Stimulated activated CD8-positive, alpha-beta memory T cell treated with anti-CD3 and anti-CD28 coated beads, Interleukin-7, amount 100 ng/mL, for 24 hours (primary cell): ENCODE measurements at regions not wholly inside any gene's neighbourhood (a gene's known extent, or its start where the extent isn't known, plus 50 kb on each side); places are given as distances from the start of the nearest gene placed in this dataset.
"Not testable (repeated sequence)": the region's sequence is repeated elsewhere in the genome, so short reads cannot be mapped to it uniquely, and the experiment has no call there.

Experiments used
- DNase-seq: peaks from one replicate; pipeline ENCODE4 v3.0.0-alpha.2; 2020; ENCODE audit warnings: low read depth

DNA sequence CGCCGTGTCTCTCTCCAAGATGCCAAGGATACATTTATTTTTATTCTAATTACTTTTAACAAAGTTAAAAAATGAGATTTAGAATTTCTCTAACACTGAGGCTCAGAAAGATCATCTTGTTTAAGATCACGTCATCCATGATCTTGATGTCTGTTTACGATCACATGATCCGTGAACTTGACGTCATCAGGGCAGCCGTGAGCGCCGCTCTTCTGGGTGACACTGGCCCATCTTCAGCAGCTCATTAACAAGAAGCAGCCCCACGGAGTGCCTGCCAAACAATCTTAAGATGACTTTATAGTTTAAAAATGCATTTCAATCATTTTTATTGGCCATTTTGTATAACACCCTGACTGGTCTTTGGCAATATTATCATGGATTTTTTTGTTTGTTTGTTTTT is 291.1 kb upstream of the PRKCQ start:
- no peak for DNase-seq

DNA sequence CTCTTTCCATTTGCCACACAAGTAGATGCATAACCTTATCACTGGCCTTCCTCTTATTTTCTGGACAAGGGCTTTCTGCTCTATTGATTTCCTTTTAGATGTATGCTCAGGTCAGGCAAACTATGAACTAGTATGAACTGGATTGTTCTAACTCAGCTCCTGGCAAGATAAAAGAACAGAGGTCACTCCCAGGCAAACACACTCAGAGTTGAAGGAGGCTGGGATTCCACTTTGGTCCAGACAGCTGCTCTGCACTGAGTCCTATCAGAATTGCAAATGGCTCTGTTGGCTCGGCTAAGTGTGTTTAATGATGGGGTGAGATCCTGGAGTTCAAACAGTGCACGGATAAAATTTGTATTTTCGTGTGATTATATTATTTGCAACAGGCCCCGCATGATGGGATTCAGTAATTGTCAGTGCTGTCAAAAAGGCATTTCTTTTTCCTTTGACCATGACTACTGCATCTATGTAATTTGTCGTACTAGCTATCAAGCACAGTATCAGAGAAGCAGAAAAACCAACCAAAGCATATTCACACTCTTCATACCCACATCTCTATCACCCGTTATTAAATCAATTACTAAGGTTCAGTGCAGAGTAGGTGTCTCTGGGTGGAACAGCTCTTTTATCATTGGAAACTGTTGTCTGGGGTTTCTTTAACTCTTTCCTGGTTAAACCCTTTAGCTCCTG is 288.1 kb upstream of the PRKCQ start:
- no peak for DNase-seq

DNA sequence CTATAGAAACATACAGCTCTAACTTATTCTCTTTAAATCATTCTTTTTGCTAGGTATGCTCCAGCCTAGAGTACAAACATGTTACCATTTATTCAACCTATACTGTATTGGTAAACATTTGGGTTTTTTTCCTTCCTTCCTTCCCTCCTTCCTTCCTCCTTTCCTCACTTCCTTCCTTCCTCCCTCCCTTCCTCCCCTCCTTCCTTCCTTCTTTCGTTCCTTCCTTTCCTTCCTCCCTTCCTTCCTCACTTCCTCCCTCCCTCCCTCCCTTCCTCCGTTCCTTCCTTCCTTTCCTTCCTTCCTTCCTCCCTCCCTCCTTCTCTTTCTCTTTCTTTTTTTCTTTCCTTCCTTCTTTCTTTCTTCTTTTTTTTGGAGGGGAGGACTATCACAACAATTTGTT is 286.7 kb upstream of the PRKCQ start:
- DNase-seq, result no peak

DNA sequence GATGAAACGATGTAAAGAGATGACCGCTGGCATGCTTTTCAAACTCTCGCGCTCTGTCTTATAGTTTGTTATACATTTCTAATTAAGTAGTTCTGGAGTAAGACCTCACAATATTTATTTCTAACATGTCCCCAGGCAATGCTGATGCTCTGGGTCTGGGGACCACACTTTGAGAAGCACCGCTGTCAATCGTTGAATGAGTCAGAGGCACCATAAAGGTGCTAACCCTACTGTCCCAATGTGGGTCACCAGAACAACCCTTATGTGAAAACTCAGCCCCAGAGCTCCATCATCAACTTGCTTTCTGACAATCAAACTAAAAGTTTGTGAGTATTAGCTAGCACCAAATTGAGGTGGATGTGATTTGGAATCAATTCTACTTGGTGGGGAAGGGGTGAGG is 284.1 kb upstream of the PRKCQ start:
- no peak for DNase-seq

DNA sequence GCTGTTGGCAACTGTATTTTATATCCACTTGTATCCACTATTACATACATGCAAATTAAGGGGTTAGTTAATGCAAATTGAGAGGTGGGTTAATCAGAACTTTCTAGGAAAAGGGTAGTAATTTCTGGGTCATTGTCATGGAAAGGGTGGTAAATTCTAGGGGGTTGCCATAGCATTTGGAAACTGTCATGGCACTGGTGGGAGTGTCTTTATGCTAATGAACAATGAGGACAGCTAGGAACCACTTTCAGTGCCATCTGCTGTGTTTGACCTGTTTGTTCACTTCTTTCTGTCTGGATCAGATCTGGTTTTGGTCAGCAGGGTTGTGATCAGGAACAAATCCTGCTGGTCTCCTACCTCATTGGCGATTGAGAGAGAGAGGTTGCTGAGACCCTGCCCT is 283.3 kb upstream of the PRKCQ start:
- DNase-seq, result no peak

DNA sequence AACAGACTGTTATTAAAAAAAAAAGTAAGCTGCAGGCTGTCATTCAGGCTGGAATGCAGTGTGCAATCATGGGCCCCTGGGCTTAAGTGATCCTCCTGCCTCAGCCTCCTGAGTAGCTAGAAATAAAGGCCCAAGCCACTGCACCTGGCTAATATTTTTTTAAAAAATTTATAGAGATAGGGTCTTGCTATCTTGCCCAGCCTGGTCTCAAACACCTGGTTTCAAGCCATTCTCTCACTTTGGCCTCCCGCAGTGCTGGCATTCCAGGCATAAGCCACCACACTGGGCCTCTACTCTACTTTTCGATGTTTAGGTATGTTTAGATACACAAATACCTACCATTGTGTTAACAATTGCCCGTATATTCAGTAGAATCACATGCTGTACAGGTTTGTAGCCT is 270.4 kb upstream of the PRKCQ start:
- DNase-seq, result no peak

DNA sequence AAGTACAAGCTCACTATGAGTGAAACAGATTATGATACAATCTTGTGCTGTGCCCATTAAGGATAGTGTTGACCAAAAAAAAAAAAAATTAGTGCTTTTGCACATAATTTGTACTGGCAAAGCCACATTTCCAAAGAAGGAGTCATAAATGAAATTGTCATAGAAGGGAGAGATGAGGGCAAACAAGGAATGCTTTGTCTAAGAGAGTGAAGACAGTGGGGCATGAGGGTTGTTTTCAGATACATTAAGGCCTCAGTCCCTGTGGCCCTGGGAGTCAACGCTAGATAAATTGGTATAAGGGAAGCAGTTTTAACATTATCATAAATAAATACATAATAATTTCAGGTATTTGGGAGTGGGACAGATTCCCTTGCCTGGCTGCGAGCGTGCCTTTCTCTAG is 267.5 kb upstream of the PRKCQ start:
- no peak for DNase-seq

DNA sequence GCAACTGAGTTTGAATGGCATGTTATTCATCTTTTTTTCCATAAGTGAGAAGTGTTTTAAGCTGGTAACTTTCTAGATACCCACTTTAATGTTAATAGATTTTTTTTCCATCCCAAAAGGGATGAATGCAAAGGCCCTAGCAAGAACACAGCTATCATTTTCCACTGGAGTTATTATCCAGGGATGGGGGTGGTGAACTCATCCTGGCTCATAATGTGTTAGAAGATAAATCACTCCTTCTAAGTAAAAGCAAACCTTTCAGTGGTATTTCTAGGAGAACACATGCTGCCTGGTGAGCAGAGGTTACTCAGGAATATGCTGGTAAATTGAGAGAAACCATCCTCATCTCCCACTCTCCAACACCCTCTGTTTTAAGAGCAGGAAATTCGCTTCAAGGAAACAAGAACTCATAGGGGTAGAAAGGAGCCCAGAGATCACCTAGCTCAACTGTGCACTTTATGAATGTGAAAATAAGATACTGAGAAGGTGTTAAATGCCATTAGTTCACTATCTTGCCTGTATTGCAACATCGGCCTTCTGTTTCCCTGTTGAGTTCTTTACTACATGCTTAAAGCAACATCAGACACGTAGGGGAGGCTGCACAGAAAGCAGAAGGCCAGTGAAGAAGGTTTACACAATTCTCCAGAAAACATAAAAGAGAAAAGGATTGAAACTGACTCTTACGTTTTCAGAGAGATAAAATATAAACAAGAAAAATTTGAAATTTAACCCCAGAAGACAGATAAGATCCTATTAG is 264.0 kb upstream of the PRKCQ start:
- DNase-seq, result no peak

DNA sequence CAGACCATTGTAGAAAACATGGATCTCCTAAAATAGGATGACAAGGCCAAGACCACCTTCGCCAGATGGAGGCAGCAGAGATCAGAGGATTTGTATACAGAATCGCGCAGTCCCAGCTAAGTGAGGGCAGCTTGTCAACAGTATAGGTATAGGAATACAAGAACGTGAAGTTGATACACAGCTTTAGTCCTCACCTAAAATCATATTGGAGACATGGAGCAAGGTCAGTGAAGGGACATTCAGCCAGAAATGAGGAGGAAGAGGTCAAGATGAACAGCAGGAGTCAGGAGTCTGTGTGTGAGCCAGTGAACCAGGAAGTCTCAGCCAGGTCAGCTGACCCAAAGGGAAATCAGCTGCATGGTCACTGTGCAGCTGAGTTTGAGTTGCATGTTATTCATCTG is 263.4 kb upstream of the PRKCQ start:
- DNase-seq, result no peak

DNA sequence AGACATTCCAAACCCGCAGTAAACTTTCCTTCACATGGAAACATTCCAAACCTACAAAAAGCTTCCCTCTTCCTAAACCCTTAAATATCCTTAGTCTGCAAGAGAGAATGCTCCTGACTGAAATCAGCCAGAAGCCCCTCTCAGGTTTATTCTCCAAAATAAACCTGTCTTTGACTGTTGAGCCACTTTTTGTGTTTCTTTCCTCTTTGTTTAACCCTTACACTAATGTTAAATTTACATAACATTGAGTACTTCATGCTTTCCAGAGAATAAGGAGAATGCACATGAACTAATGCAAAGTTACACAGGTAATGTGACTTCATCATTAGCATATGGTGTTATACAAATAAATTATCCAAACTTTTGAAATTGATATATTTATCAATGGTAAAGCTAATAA is 262.6 kb upstream of the PRKCQ start:
- no peak for DNase-seq

DNA sequence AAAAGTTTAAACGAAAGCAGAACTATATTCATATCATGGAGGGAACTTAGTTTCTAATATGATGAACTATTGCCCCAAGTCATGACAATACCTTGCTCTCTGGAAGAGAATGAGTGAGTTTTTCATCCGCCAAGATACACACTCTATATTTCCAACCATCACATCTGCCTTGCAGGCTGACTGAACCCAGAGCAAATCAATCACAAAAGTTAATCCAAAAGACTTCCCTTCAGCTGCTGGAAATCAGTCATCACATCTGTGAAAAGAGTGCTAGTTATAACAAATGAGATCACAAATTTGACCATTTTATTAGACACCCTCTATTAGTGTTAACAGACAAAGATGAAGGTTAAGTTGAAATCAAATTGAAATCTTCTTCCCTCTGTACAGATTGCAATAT is 261.7 kb upstream of the PRKCQ start:
- no peak for DNase-seq

DNA sequence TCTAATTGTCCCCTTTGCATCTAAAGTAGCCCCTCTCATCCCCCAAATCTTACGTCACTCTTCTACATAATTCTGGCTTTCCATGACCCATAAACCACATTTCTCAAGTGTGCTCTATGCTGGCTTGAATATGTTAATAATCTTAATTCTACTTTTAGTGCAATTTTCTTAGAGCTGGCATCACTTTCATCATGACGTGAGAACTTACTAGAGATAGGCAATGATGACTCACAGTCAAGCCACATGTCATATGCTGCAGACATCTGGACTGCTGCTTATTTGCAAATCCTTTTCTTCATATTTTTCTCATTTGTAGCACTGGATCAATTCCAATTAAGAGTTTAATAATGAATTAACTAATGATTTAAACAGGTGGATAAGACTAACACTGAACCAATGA is 260.7 kb upstream of the PRKCQ start:
- no peak for DNase-seq

DNA sequence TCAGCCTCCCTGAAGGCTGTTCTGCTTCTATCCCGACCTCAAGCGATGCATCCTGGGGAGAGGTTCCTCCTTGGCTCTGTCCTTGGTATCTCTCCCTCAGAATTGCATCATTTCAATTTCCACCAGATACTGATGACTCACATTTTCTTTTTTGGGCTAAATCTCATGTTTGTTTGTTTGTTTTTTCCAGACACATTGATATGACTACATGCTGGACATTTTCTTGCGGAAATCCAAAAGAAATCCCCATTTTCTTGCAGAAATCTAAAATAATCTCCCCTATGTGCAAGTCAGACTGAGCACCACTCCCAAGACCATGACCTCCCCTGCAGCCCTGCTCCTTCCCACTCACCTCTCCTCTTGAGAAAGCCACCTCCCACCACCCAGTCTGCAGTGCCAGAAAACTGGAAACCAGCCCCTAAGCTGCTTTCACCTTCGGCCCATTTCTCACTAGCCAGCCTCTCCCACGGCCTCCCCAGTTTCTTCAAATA is 260.2 kb upstream of the PRKCQ start:
- DNase-seq, result no peak

DNA sequence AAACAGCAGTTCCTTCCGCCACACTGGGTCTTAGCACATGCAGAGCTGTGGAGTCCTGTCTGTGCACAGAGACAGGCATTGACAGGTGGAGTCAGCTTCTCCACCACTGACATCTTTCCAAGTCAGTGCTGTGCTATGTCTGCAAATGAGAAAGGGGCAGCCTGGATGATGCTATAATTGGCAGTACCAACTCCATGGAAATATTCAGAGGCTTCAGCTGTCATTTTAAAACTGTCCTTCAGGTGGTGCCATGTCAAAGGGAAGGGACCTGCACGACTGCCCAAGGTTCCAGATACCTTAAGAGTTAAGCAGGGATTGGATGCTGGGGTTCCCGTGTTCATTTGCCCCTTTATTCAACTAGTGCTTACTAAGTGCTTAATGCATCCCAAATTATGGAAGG is 258.0 kb upstream of the PRKCQ start:
- no peak for DNase-seq

DNA sequence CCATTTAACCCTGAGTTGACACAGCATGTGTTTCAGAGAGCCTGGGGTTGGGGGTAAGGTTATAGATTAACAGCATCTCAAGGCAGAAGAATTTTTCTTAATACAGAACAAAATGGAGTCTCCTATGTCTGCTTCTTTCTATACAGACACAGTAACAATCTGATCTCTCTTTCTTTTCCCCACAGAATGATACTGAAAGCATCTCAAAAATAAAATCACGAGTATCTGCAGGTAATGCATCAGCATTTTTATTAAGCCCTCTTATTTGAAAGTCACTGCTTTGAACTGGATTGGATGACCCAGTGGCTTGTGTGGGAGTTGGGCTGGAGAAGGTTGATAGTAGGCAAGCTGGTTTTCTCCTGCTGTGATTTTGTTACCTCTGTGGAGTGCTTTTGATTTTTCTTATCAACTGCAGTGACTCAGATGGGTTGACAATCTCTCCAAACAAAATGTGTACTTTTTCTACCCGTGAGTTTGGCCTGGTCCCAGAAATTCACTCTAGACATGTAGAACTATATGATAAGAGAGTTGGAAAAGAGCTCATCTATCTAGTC is 253.5 kb upstream of the PRKCQ start:
- DNase-seq, result no peak

DNA sequence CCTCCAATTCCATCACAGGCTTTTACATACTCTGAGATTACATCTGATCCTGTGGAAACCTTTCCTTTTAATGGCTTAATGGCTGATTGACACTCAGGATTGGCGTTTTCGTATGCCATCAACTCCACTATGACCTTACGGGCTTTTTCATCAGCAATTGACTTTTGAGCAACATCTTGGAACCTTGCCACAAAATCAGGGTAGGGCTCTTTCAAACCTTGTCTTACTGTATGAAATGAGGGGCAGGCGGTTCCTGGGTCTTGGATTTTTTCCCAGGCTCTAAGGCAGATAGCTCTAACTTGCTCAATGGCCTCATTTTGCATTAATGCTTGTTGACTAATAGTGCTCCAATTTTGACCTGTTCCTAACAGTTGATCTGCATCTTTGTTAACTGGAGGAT is 250.9 kb upstream of the PRKCQ start:
- DNase-seq, result not testable (repeated sequence)

DNA sequence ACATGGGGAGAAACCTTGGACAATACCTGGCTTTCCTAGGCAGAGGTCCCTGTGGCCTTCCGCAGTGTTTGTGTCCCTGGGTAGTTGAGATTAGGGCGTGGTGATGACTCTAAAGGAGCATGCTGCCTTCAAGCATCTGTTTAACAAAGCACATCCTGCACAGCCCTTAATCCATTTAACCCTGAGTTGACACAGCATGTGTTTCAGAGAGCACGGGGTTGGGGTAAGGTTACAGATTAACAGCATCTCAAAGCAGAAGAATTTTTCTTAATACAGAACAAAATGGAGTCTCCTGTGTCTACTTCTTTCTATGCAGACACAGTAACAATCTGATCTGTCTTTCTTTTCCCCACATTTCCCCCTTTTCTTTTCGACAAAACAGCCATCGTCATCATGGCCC is 244.7 kb upstream of the PRKCQ start:
- DNase-seq, result not testable (repeated sequence)

DNA sequence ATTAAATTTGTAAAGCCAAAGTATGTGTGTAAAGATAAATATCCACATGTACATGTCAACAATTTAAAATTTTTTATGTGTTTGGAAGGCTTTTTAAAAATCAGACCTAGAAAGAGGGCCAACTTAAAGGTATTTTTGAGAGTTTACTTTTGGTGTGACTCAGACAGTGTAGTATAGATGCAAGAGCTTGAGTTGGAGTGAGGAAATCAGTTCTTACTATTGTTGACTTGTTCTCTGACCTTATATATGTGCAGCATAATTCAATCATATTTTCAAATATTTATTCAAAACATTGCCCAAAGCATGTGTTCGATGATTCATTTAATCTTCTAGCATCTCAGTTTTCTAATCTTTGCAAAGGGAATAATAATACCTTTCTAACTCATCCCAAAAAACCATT is 243.7 kb upstream of the PRKCQ start:
- DNase-seq, result no peak

DNA sequence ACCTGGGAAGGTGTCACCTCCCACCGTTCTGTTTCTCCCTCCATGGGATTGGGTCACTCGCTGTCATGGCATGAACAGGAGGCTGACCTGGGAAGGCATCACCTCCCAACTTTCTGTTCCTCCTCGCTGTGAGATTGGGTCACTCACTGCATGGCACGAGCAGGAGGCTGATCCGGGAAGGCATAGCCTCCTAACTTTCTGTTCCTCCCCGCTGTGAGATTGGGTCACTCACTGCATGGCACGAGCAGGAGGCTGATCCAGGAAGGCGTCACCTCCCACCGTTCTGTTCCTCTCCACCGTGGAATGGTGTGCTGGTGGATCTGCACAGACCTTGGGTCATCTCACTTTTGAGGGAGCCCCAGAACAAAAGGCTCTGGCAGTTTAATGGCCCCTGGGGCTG is 239.2 kb upstream of the PRKCQ start:
- no peak for DNase-seq

DNA sequence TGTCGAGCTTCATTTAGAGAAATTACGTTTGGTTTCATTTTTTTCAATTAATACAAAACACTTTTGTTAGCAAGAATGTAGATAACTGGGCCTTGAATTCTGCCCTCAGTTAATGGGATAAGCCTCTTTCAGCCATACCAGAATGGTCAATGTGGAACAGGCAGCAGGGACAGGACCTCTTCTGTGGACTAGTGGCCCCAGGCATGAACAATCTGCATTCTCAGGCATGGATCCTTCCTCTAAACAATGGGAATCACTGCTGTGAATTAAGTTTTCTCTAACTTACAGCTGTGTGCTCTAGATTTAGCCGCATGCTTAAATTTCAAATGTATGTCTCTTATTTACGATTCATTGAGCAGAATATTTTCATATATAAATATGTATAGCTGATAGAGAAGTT is 237.7 kb upstream of the PRKCQ start:
- DNase-seq, result no peak

DNA sequence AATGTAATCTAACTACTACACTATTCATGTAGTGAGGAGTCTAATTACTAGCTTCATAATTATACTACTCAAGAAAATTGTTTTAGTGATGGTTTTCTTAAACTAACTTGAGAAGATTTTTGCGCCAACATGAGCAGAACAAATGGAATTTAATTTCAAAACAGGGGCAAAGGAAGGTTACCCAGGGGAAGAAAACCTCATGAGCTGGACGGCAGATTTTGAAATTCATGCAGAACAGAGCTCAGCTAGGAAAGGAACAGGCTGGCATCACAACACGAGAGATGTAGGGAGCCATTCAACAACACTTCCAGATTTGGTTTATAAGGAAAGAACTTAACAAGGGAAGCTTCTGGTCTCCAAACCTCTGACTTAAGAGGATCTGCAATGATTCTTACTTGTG is 235.3 kb upstream of the PRKCQ start:
- DNase-seq, result no peak

DNA sequence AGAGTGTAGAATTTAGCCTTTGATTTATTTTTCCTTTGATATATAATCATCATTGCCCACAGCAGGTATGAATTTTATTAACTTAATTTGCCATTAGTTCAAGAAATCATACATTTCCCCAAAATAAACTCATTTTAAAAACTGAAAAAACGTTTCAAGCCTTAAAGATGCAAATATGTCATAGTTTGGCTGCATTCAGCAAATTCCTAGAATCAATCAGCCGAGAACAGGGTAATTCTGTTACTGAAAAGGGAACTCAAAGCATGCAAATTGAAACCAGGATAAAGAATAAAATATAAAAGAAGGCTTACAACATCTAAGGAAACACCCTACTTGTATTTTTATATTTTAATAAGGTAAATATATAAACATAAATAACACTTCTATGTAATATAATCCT is 233.8 kb upstream of the PRKCQ start:
- DNase-seq, result no peak

DNA sequence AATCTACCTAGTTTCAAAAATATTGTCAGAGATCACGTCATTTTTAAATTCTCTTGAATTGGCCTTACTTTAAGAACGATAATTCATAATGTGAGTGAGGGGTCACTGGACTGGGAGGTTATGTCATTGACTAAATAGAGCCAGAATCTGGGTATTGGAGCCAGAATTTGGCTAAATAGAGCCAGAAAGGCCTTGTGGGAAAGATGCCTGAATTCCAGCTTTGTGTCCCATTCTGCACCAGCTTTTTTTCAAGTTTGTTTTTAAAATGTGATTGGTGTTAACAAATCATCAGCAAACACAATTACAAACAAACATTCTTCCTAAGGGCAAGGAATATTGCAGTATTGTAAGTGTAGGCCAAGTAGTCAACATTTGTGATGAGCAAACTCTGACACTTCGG is 233.2 kb upstream of the PRKCQ start:
- DNase-seq, result no peak

DNA sequence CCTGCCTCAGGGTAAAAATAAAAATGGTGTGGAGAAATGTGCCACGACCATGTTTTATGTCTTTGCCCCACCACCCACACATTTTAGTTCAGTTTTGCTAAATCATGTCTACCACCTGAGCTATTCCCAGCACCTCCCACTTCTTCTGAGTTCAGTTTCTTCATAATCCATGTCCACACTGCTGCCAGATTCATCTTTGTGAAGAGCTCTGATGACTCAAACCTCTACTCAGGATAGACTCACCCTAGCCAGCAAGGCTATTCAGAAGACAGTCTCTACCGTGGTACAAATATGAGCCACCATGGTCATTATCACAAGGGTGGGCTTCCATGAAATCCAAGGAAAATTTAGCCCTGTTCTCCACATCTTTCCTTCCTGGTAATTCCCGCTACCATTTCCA is 231.1 kb upstream of the PRKCQ start:
- DNase-seq, result no peak
